Suprapubic skin (tissue), 4 donors: ENCODE measurements at regions not wholly inside any gene's neighbourhood (a gene's known extent, or its start where the extent isn't known, plus 50 kb on each side); places are given as distances from the start of the nearest gene placed in this dataset.

ENCODE experiments used
- DNase-seq, 2 donors: peaks; one replicate each; pipeline ENCODE4 v3.0.0-alpha.2; 2019; ENCODE audit warnings: low spot score in 2 of 2
- H3K27ac ChIP-seq: fragments of 200-600 bp; sonication (generic); one replicate; pipeline ENCODE4 v1.5.1; 2019
- H3K27me3 ChIP-seq: fragments of 200-600 bp; sonication (generic); one replicate; pipeline ENCODE4 v1.5.1; 2019
- H3K36me3 ChIP-seq: fragments of 200-600 bp; sonication (generic); one replicate; pipeline ENCODE4 v1.5.1; 2019
- H3K4me1 ChIP-seq: fragments of 200-600 bp; sonication (generic); one replicate; pipeline ENCODE4 v1.5.1; 2019
- H3K4me3 ChIP-seq: fragments of 200-600 bp; sonication (generic); one replicate; pipeline ENCODE4 v1.5.1; 2019; ENCODE audit warnings: mild to moderate bottlenecking
- H3K9me3 ChIP-seq: fragments of 200-600 bp; sonication (generic); one replicate; pipeline ENCODE4 v1.5.1; 2019
- EP300 ChIP-seq: sonication (generic); formaldehyde crosslinking; IDR thresholded peaks from one replicate; pipeline ENCODE4 v1.6.1; 2017; ENCODE audit warnings: antibody characterized with exemption
- POLR2A ChIP-seq, 2 donors: fragments of 450-650 bp; IDR thresholded peaks; one replicate each; pipeline ENCODE4 v1.6.1; 2017; ENCODE audit warnings: antibody characterized with exemption in 2 of 2, mild to moderate bottlenecking in 2 of 2, moderate library complexity in 2 of 2
- POLR2AphosphoS5 ChIP-seq, 3 donors: sonication (generic); formaldehyde crosslinking; IDR thresholded peaks; one replicate each; pipeline ENCODE4 v1.6.1; 2017; ENCODE audit warnings: antibody characterized with exemption in 3 of 3
- WGBS: methylation state at CpG from one replicate; pipeline ENCODE4 v1.1.5; 2018; 5-methylcytosine and 5-hydroxymethylcytosine counted together
- TF ChIP-seq, protein P1 (sequence below), 2 donors: fragments of 200-600 bp in 1 of 2; fragments of 450-650 bp in 1 of 2; sonication (generic) in 1 of 2; IDR thresholded peaks; one replicate each; pipeline ENCODE4 v1.5.1; 2016 to 2019; ENCODE audit warnings: antibody characterized with exemption in 2 of 2, mild to moderate bottlenecking in 1 of 2, moderate library complexity in 1 of 2

DNA sequence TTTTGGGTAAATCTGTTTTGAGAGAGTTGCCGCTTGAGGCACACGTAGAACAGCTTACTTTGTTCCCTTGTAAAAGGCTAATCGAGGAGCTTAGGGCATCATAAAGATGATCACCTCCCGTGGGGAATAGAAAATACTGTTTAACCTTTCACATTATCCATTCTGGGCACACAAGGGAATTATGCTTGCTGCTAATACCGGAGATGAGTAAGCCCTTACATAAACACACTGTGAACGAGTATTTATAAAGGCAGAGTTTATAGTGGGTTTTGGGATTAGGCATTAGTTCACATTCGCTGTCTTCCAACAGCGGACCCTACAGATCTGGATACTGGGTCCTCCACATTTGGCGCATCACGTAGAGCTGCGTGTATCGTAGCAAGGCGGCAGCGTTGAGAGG, 51.2 kb upstream of the CNTNAP4 start:
- Histone ChIP-seq H3K36me3 (no peaks in the 10 kb centered on the region), H3K27ac (no peak overlapping the region), H3K4me1 (no peaks in the 10 kb centered on the region), H3K9me3 (no peaks in the 10 kb centered on the region), H3K27me3 (no peaks in the 10 kb centered on the region), H3K4me3 (no peak overlapping the region)
- TF ChIP-seq POLR2AphosphoS5 (IDR thresholded peaks at IDR 0.05), result no peak
- DNase-seq, result no peak
- whole genome bisulfite sequencing, result 64% methylated on average over 14 of the region's 14 CpGs

DNA sequence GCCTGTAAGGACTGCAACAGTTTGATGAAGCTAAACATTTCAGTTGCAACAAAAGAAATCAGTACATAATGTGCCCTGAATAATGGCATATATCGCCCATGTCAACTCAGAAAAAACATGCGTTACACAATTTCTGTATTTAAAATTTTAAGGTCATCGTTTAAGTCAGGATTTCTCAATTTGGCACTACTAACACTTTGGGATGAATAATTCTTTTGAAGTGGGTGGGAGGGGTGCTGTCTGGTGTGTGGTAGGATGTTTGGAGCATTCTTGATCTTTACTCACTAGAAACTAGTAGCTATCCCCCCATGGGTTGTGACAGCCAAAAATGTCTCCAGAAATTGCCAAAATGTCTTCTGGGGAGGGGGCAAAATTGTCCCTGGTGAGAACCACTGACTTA, 50.7 kb upstream of the CNTNAP4 start:
- WGBS, result 85% methylated on average over 3 of the region's 3 CpGs
- Histone ChIP-seq H3K4me3 (no peak overlapping the region), H3K27me3 (no peaks in the 10 kb centered on the region), H3K36me3 (no peaks in the 10 kb centered on the region), H3K27ac (no peak overlapping the region), H3K9me3 (no peaks in the 10 kb centered on the region), H3K4me1 (no peaks in the 10 kb centered on the region)
- TF ChIP-seq EP300 (no peak), POLR2A (IDR thresholded peaks at IDR 0.05) (no peak), POLR2AphosphoS5 (IDR thresholded peaks at IDR 0.05) (no peak)
- TF ChIP-seq, protein P1, sequence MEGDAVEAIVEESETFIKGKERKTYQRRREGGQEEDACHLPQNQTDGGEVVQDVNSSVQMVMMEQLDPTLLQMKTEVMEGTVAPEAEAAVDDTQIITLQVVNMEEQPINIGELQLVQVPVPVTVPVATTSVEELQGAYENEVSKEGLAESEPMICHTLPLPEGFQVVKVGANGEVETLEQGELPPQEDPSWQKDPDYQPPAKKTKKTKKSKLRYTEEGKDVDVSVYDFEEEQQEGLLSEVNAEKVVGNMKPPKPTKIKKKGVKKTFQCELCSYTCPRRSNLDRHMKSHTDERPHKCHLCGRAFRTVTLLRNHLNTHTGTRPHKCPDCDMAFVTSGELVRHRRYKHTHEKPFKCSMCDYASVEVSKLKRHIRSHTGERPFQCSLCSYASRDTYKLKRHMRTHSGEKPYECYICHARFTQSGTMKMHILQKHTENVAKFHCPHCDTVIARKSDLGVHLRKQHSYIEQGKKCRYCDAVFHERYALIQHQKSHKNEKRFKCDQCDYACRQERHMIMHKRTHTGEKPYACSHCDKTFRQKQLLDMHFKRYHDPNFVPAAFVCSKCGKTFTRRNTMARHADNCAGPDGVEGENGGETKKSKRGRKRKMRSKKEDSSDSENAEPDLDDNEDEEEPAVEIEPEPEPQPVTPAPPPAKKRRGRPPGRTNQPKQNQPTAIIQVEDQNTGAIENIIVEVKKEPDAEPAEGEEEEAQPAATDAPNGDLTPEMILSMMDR (IDR thresholded peaks at IDR 0.05), result no peak
- DNase-seq, result no peak
